ENCODE measurements at regions not wholly inside any gene's neighbourhood (a gene's known extent, or its start where the extent isn't known, plus 50 kb on each side); places are given as distances from the start of the nearest gene placed in this dataset.

GRCh38 chr4:111502626-111503025 is 642.6 kb upstream of the FAM241A start:
- ChIA-PET CTCF (no interaction called here), POLR2A (no interaction called here)
- no peak for DNase-seq (ENCODE audit: extremely low spot score)
- TF ChIP-seq, protein P1, sequence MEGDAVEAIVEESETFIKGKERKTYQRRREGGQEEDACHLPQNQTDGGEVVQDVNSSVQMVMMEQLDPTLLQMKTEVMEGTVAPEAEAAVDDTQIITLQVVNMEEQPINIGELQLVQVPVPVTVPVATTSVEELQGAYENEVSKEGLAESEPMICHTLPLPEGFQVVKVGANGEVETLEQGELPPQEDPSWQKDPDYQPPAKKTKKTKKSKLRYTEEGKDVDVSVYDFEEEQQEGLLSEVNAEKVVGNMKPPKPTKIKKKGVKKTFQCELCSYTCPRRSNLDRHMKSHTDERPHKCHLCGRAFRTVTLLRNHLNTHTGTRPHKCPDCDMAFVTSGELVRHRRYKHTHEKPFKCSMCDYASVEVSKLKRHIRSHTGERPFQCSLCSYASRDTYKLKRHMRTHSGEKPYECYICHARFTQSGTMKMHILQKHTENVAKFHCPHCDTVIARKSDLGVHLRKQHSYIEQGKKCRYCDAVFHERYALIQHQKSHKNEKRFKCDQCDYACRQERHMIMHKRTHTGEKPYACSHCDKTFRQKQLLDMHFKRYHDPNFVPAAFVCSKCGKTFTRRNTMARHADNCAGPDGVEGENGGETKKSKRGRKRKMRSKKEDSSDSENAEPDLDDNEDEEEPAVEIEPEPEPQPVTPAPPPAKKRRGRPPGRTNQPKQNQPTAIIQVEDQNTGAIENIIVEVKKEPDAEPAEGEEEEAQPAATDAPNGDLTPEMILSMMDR (IDR thresholded peaks at IDR 0.05; ENCODE audit: control extremely low read depth, extremely low read depth, low read depth, missing control alignments): no peak

GRCh38 chr4:111506706-111507105 is 638.5 kb upstream of the FAM241A start:
- DNase-seq (ENCODE audit: extremely low spot score): no peak
- TF ChIP-seq, protein P1 (IDR thresholded peaks at IDR 0.05; ENCODE audit: control extremely low read depth, extremely low read depth, low read depth, missing control alignments): no peak
- POLR2A ChIA-PET: no interaction called here
- CTCF ChIA-PET: no interaction called here

DNA sequence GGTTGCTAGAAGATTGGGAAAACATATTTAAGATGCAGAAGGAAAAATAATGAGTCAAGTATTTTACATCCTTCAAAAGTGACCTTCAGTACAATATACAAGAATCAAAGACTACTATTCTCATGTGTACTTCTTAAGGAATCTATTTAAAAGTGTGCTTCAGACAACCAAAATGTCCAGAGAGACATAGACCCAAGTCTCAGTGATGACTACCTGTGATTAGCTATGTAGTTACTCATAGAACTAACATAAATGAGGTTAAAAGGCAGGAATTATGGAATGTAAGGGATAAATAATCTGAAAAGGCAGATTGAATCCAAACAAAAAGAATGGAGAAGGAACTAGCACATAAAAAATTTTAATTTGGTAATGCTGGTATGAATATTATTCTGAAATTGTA is 634.7 kb upstream of the FAM241A start:
- TF ChIP-seq, protein P1 (IDR thresholded peaks at IDR 0.05; ENCODE audit: control extremely low read depth, extremely low read depth, low read depth, missing control alignments): no peak
- DNase-seq (ENCODE audit: extremely low spot score): no peak
- CTCF ChIA-PET: interaction anchor here (1.3 kb wide), 1 partner anchor 9 kb away, joined by 3 read pairs; no protein-coding TSS in a partner anchor
- POLR2A ChIA-PET: no interaction called here

DNA sequence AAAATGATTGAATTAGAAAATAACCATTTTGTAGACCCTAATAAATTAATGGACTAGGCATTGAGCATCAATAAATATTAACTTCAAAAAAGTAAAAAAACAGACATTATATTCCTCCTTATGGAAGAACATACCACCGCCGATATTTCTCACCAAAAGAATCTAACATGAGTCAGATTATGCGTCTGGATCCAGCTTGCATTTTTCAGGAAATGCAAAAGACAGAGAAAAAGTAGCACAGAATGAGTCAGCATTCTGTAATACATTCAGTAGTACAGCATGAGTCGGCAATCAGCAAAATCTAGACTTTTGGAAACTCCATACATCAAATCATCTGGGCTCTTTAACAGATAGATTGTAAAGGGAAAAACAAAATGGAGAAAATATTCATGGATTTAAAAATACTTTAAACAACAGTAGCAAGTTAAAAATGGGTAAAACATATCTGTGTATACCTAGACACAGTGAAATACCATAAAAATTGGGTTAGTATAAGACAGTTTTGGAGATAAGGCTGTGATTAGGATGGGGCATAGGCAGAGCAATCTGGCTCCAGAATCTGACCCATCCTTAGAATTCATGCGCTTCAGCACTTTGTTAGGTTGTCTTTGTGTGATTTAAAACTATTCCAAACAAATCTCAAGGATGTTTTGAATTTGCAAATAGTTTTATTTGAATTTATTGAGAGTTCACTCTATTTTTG is 633.0 kb upstream of the FAM241A start:
- TF ChIP-seq, protein P1 (IDR thresholded peaks at IDR 0.05; ENCODE audit: control extremely low read depth, extremely low read depth, low read depth, missing control alignments): no peak
- CTCF ChIA-PET: no interaction called here
- no peak for DNase-seq (ENCODE audit: extremely low spot score)
- POLR2A ChIA-PET: no interaction called here

DNA sequence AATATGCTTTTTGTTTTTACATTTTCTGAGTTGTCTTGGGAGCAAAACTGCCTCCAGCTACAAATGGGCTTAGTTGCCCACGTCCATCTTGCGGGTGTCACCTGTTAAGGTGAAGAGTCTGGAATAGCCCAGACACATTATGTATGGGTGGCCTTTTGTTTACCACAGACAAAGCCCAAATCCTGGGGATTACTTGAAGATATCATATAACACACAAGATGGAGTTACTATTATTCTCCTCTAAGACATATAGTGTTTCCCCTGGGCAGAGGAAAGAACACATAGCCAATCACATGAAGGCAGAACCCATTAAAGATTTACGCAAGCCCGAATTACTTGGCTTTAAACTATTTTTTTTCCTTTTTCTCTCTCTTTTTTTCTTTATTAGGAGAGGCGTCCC is 625.6 kb upstream of the FAM241A start:
- CTCF ChIA-PET: interaction anchor here (1.5 kb wide), 1 partner anchor 9 kb away, joined by 3 read pairs; no protein-coding TSS in a partner anchor
- no peak for DNase-seq (ENCODE audit: extremely low spot score)
- TF ChIP-seq, protein P1 (IDR thresholded peaks at IDR 0.05; ENCODE audit: control extremely low read depth, extremely low read depth, low read depth, missing control alignments): no peak
- POLR2A ChIA-PET: no interaction called here

DNA sequence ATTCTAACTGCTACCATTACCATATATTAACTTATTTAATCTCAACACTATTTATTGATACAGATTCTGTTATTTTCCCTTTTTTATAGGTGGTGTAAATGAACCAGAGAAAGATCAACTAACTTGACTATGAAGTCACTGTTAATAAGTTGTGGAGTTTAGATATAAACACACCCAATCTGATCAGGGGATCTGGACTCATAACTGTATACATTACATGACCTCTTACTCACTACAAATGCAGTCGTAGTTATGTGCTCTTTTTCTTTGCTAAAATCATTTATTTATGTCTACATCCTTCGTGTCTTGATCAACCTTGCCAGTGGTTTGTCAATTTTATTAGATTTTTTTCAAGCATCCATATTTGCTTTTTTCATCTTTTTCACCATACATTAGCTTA is 614.8 kb upstream of the FAM241A start:
- DNase-seq (ENCODE audit: extremely low spot score): no peak
- CTCF ChIA-PET: no interaction called here
- POLR2A ChIA-PET: no interaction called here
- TF ChIP-seq, protein P1 (IDR thresholded peaks at IDR 0.05; ENCODE audit: control extremely low read depth, extremely low read depth, low read depth, missing control alignments): no peak
